ENCODE measurements at regions not wholly inside any gene's neighbourhood (a gene's known extent, or its start where the extent isn't known, plus 50 kb on each side); places are given as distances from the start of the nearest gene placed in this dataset.

GRCh38 chr13:59346999-59347723, 816.6 kb downstream of the DIAPH3 start:
- no peak overlapping the region for H3K27ac ChIP-seq
- 37 to 52% methylated on average over 7 to 8 of the region's 8 CpGs for WGBS, 2 donors (ENCODE audit: low coverage in 1 of 2)
- H3K4me3 ChIP-seq = no peak overlapping the region
- ATAC-seq = no peak
- H3K36me3 ChIP-seq = no peaks in the 10 kb centered on the region
- TF ChIP-seq POLR2A (IDR thresholded peaks at IDR 0.05) (no peak), CTCF (IDR thresholded peaks at IDR 0.05) (no peak), POLR2AphosphoS5 (IDR thresholded peaks at IDR 0.05) (no peak), EP300 (IDR thresholded peaks at IDR 0.05) (no peak)
- H3K27me3 ChIP-seq = no peaks in the 10 kb centered on the region
- H3K9me3 ChIP-seq = no peaks in the 10 kb centered on the region
- H3K4me1 ChIP-seq = no peaks in the 10 kb centered on the region

- no peak for ATAC-seq
- Histone ChIP-seq H3K4me1 (no peaks in the 10 kb centered on the region), H3K27me3 (no peaks in the 10 kb centered on the region), H3K36me3 (no peaks in the 10 kb centered on the region), H3K27ac (no peak overlapping the region), H3K4me3 (no peak overlapping the region), H3K9me3 (no peaks in the 10 kb centered on the region)
- TF ChIP-seq POLR2A (IDR thresholded peaks at IDR 0.05) (no peak), CTCF (IDR thresholded peaks at IDR 0.05) (no peak), POLR2AphosphoS5 (IDR thresholded peaks at IDR 0.05) (no peak), EP300 (IDR thresholded peaks at IDR 0.05) (no peak)
- 59 to 75% methylated on average over 1 of the region's 1 CpG for WGBS, 2 donors (ENCODE audit: low coverage in 1 of 2)
Observed at GRCh38 chr13:59348617-59349016, 815.1 kb downstream of the DIAPH3 start.

- H3K9me3 ChIP-seq = no peaks in the 10 kb centered on the region
- no peaks in the 10 kb centered on the region for H3K4me1 ChIP-seq
- H3K36me3 ChIP-seq = no peaks in the 10 kb centered on the region
- TF ChIP-seq POLR2A (IDR thresholded peaks at IDR 0.05) = no peak
- TF ChIP-seq EP300 (IDR thresholded peaks at IDR 0.05) = no peak
- no peak for TF ChIP-seq CTCF (IDR thresholded peaks at IDR 0.05)
- no peak for TF ChIP-seq POLR2AphosphoS5 (IDR thresholded peaks at IDR 0.05)
- no peak for ATAC-seq
- H3K27me3 ChIP-seq = no peaks in the 10 kb centered on the region
- WGBS, 2 donors (ENCODE audit: low coverage in 1 of 2) = 50 to 71% methylated on average over 1 to 2 of the region's 2 CpGs
- H3K27ac ChIP-seq = no peak overlapping the region
- H3K4me3 ChIP-seq = no peak overlapping the region
Observed at GRCh38 chr13:59352600-59352999, 811.1 kb downstream of the DIAPH3 start.

- H3K27me3 ChIP-seq = no peaks in the 10 kb centered on the region
- no peaks in the 10 kb centered on the region for H3K4me1 ChIP-seq
- no peak overlapping the region for H3K27ac ChIP-seq
- no peaks in the 10 kb centered on the region for H3K9me3 ChIP-seq
- no peak for ATAC-seq
- TF ChIP-seq CTCF (IDR thresholded peaks at IDR 0.05) (no peak), POLR2AphosphoS5 (IDR thresholded peaks at IDR 0.05) (no peak), EP300 (IDR thresholded peaks at IDR 0.05) (no peak), POLR2A (IDR thresholded peaks at IDR 0.05) (no peak)
- H3K4me3 ChIP-seq = no peak overlapping the region
- no peaks in the 10 kb centered on the region for H3K36me3 ChIP-seq
- WGBS, 2 donors (ENCODE audit: low coverage in 1 of 2) = 100% methylated on average over 2 to 3 of the region's 3 CpGs
Observed at GRCh38 chr13:59354665-59355369, 808.9 kb downstream of the DIAPH3 start.

- no peaks in the 10 kb centered on the region for H3K27me3 ChIP-seq
- 34 to 72% methylated on average over 3 to 6 of the region's 8 CpGs for WGBS, 2 donors (ENCODE audit: low coverage in 1 of 2)
- H3K9me3 ChIP-seq = no peaks in the 10 kb centered on the region
- H3K4me3 ChIP-seq = no peak overlapping the region
- no peak for TF ChIP-seq EP300 (IDR thresholded peaks at IDR 0.05)
- no peak for TF ChIP-seq POLR2A (IDR thresholded peaks at IDR 0.05)
- no peak for TF ChIP-seq CTCF (IDR thresholded peaks at IDR 0.05)
- TF ChIP-seq POLR2AphosphoS5 (IDR thresholded peaks at IDR 0.05) = no peak
- no peak overlapping the region for H3K27ac ChIP-seq
- H3K36me3 ChIP-seq = no peaks in the 10 kb centered on the region
- peak; percentile 62 for ATAC-seq
- no peaks in the 10 kb centered on the region for H3K4me1 ChIP-seq
Observed at GRCh38 chr13:59356607-59357006, 807.1 kb downstream of the DIAPH3 start.

Measured in gastroesophageal sphincter (tissue), 4 donors.